ENCODE measurements at regions not wholly inside any gene's neighbourhood (a gene's known extent, or its start where the extent isn't known, plus 50 kb on each side); places are given as distances from the start of the nearest gene placed in this dataset.

DNA sequence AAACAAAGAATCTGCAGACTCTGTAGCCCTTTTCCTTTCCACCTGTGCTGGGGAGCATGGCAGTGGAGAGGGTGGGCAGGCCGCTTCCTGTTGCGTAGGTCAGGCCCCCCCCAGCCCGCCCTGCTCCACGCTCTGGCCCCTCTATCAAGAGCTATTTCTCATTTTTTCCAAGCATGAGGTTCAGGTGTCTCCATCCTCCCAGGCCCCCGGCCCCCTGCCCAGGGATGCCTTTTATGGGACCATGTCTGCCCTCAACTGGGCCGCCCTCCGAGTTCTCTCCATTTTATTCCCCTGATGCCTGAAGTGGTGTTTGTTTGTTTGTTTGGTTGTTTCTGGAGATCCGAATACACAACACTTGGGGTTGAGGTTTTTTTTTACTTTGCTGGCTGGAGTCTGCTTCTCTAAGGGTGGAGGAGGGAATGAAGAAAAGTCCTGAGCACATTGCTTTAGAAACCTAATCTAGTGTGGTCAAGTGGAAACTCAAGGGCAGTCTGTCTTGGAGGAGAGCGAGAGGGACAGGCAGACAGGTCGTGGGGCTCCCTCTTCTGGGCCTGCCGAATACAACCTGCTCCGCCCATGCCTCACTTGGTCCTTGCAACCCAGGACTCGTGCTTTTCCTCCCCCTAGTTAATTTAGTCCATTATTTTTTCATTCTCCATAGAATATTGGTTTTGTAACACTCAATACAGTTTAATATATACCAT lies 176.5 kb upstream of the LYSMD4 start:
- no peak overlapping the region for H3K4me3 Mint-ChIP-seq
- H3K27ac Mint-ChIP-seq, result no peak overlapping the region

DNA sequence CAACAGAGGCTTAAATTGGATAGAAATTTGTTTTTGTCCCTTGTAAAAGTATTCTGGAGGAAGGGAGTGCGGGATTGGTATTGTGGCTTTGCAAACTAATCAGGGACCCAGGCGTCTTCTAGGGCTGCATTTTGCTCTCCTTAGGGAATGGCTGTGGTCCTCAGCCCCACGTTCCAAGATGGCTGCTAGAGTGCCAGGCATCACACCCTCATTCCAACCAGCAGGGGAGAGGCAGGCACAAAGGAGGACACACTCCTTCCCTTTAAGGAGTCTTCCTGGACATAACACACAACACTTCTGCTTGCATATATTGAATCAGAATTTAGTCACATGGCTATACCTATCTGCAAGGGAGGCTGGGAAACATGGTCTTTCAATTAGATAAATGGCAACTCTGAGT lies 174.5 kb upstream of the LYSMD4 start:
- Histone ChIP-seq H3K27ac (ENCODE audit: low read depth in 1 of 2, low read length in 2 of 2) (no peak overlapping the region), H3K4me1 (ENCODE audit: insufficient read depth, low read length) (no peaks in the 10 kb centered on the region), H3K36me3 (ENCODE audit: insufficient read depth, low read length) (no peaks in the 10 kb centered on the region), H3K9me3 (ENCODE audit: control insufficient read depth in 1 of 2, insufficient read depth in 1 of 2, low read length in 2 of 2) (no peaks in the 10 kb centered on the region), H3K27me3 (ENCODE audit: control insufficient read depth in 1 of 2, insufficient read depth in 2 of 2, low read length in 2 of 2) (no peaks in the 10 kb centered on the region), H3K4me3 (ENCODE audit: low read length) (no peak overlapping the region)
- ATAC-seq (ENCODE audit: poor library complexity) (no peak), DNase-seq (no peak)
- Mint-ChIP-seq H3K27ac (no peak overlapping the region), H3K9me3 (no peaks in the 10 kb centered on the region), H3K4me1 (ENCODE audit: low read depth) (no peaks in the 10 kb centered on the region), H3K4me3 (no peak overlapping the region), H3K36me3 (ENCODE audit: low read depth) (no peaks in the 10 kb centered on the region), H3K27me3 (no peaks in the 10 kb centered on the region)
- CTCF ChIA-PET, result no interaction called here
- TF ChIP-seq, protein P1, sequence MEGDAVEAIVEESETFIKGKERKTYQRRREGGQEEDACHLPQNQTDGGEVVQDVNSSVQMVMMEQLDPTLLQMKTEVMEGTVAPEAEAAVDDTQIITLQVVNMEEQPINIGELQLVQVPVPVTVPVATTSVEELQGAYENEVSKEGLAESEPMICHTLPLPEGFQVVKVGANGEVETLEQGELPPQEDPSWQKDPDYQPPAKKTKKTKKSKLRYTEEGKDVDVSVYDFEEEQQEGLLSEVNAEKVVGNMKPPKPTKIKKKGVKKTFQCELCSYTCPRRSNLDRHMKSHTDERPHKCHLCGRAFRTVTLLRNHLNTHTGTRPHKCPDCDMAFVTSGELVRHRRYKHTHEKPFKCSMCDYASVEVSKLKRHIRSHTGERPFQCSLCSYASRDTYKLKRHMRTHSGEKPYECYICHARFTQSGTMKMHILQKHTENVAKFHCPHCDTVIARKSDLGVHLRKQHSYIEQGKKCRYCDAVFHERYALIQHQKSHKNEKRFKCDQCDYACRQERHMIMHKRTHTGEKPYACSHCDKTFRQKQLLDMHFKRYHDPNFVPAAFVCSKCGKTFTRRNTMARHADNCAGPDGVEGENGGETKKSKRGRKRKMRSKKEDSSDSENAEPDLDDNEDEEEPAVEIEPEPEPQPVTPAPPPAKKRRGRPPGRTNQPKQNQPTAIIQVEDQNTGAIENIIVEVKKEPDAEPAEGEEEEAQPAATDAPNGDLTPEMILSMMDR (IDR thresholded peaks at IDR 0.05), result no peak
- POLR2A ChIA-PET, result no interaction called here
- intact Hi-C loops (cut with DNase I, micrococcal nuclease), result no loop called here

More for the DNA sequence above, 176.5 kb upstream of the LYSMD4 start:
- Histone ChIP-seq H3K27ac (ENCODE audit: low read depth in 1 of 2, low read length in 2 of 2) (no peak overlapping the region), H3K36me3 (ENCODE audit: insufficient read depth, low read length) (no peaks in the 10 kb centered on the region), H3K4me3 (ENCODE audit: low read length) (no peak overlapping the region), H3K9me3 (ENCODE audit: control insufficient read depth in 1 of 2, insufficient read depth in 1 of 2, low read length in 2 of 2) (no peaks in the 10 kb centered on the region), H3K4me1 (ENCODE audit: insufficient read depth, low read length) (no peaks in the 10 kb centered on the region), H3K27me3 (ENCODE audit: control insufficient read depth in 1 of 2, insufficient read depth in 2 of 2, low read length in 2 of 2) (no peaks in the 10 kb centered on the region)
- H3K36me3 Mint-ChIP-seq (ENCODE audit: low read depth), result no peaks in the 10 kb centered on the region
- TF ChIP-seq, protein P1 (IDR thresholded peaks at IDR 0.05), result no peak
- intact Hi-C loops (cut with DNase I, micrococcal nuclease), result no loop called here
- POLR2A ChIA-PET, result no interaction called here
- H3K27me3 Mint-ChIP-seq, result no peaks in the 10 kb centered on the region
- H3K9me3 Mint-ChIP-seq, result no peaks in the 10 kb centered on the region
- H3K4me1 Mint-ChIP-seq (ENCODE audit: low read depth), result no peaks in the 10 kb centered on the region
- DNase-seq (no peak), ATAC-seq (ENCODE audit: poor library complexity) (no peak)
- CTCF ChIA-PET, result no interaction called here

DNA sequence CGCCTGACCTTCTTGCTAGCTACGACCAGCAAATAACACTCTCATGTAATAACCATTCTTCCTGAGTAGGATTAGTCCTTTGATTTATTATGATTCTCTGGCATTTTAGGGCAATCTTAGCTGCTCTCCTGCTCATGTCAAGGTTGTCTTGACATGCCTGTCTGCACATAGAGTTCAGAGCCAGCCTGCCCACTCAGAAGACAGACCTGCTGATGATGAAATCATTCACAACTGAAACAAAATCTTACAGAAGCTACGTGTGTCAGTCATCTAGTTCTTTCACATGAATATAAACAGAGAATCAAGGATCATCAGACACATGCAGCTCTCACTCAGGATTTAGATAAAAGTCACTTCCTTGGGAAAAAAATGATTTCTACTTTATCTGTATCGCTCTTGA lies 173.6 kb upstream of the LYSMD4 start:
- ATAC-seq (ENCODE audit: poor library complexity) (no peak), DNase-seq (no peak)
- Mint-ChIP-seq H3K4me3 (no peak overlapping the region), H3K9me3 (no peaks in the 10 kb centered on the region), H3K36me3 (ENCODE audit: low read depth) (no peaks in the 10 kb centered on the region), H3K27ac (no peak overlapping the region), H3K27me3 (no peaks in the 10 kb centered on the region), H3K4me1 (ENCODE audit: low read depth) (no peaks in the 10 kb centered on the region)
- intact Hi-C loops (cut with DNase I, micrococcal nuclease), result no loop called here
- Histone ChIP-seq H3K36me3 (ENCODE audit: insufficient read depth, low read length) (no peaks in the 10 kb centered on the region), H3K4me3 (ENCODE audit: low read length) (no peak overlapping the region), H3K27me3 (ENCODE audit: control insufficient read depth in 1 of 2, insufficient read depth in 2 of 2, low read length in 2 of 2) (no peaks in the 10 kb centered on the region), H3K4me1 (ENCODE audit: insufficient read depth, low read length) (no peaks in the 10 kb centered on the region), H3K9me3 (ENCODE audit: control insufficient read depth in 1 of 2, insufficient read depth in 1 of 2, low read length in 2 of 2) (no peaks in the 10 kb centered on the region), H3K27ac (ENCODE audit: low read depth in 1 of 2, low read length in 2 of 2) (no peak overlapping the region)
- TF ChIP-seq, protein P1 (IDR thresholded peaks at IDR 0.05), result no peak
- ChIA-PET CTCF (no interaction called here), POLR2A (no interaction called here)
